IMR-90 (cell line): ENCODE measurements at regions not wholly inside any gene's neighbourhood (a gene's known extent, or its start where the extent isn't known, plus 50 kb on each side); places are given as distances from the start of the nearest gene placed in this dataset.

Source experiments
- ATAC-seq: fragments of 200-7000 bp; cut with Tn5 transposase; 2 replicates; pipeline ENCODE4 v1.9.1; 2020; ENCODE audit warnings: low read depth, mild to moderate bottlenecking, moderate library complexity
- BruUV-seq: library from RNA; stranded (reverse); fragments of 400-500 nt; replicated peaks from 2 replicates; lab custom pipeline; 2021; lab: Mats Ljungman, UMichigan
- CTCF ChIA-PET: fragments of 300-600 bp; formaldehyde crosslinking; extraction: SDS; loops from one replicate; lab custom pipeline; 2021; ENCODE audit warnings: antibody characterized with exemption; lab: Yijun Ruan, JAX
- POLR2A ChIA-PET: fragments of 300-600 bp; sonication (Branson Sonifier 250); formaldehyde crosslinking; loops from one replicate; lab custom pipeline; 2022; ENCODE audit warnings: antibody characterized with exemption; ENCODE audit not compliant: unreplicated experiment; lab: Charles Lee
- DNase-seq: peaks from one replicate; pipeline ENCODE4 v3.0.0; 2013
- H2AFZ ChIP-seq: replicated peaks from 2 replicates; pipeline ENCODE3; 2013; ENCODE audit warnings: low read length, mild to moderate bottlenecking; ENCODE audit not compliant: poor library complexity
- H2AK5ac ChIP-seq: 2 replicates; pipeline ENCODE4 v1.6.1; 2013; ENCODE audit warnings: low read depth, low read length, inconsistent platforms
- H2AK9ac ChIP-seq: replicated peaks from 2 replicates; pipeline ENCODE3; 2013; ENCODE audit warnings: mild to moderate bottlenecking, low read depth, low read length, moderate library complexity; ENCODE audit not compliant: poor library complexity
- H2BK120ac ChIP-seq: 2 replicates; pipeline ENCODE4 v1.6.1; 2013; ENCODE audit warnings: low read depth, low read length, inconsistent platforms
- H2BK15ac ChIP-seq: 3 replicates; pipeline ENCODE4 v1.6.1; 2013; ENCODE audit warnings: low read depth, low read length, inconsistent platforms
- H2BK20ac ChIP-seq: 2 replicates; pipeline ENCODE4 v1.6.1; 2013; ENCODE audit warnings: low read depth, mild to moderate bottlenecking, inconsistent platforms, low read length, moderate library complexity
- H2BK5ac ChIP-seq: 2 replicates; pipeline ENCODE4 v1.6.1; 2013; ENCODE audit warnings: mild to moderate bottlenecking, low read depth, low read length, inconsistent platforms; ENCODE audit not compliant: poor library complexity, severe bottlenecking
- H3K14ac ChIP-seq: replicated peaks from 2 replicates; pipeline ENCODE4 v1.6.1; 2013; ENCODE audit warnings: low read depth, low read length, inconsistent platforms
- H3K18ac ChIP-seq: 2 replicates; pipeline ENCODE4 v1.6.1; 2013; ENCODE audit warnings: low read depth, low read length, control low read depth
- H3K23ac ChIP-seq: 2 replicates; pipeline ENCODE4 v1.6.1; 2013; ENCODE audit warnings: low read depth, low read length, inconsistent platforms
- H3K27ac ChIP-seq: 2 replicates; pipeline ENCODE4 v1.5.1; 2013; ENCODE audit warnings: mild to moderate bottlenecking, control low read depth, low read length; ENCODE audit not compliant: insufficient read depth
- H3K27me3 ChIP-seq: 2 replicates; pipeline ENCODE4 v1.6.1; 2013; ENCODE audit warnings: low read length; ENCODE audit not compliant: control insufficient read depth, insufficient read depth
- H3K36me3 ChIP-seq: 2 replicates; pipeline ENCODE4 v1.6.1; 2013; ENCODE audit warnings: low read length, mixed read lengths; ENCODE audit not compliant: control insufficient read depth, insufficient read depth
- H3K4ac ChIP-seq: 2 replicates; pipeline ENCODE4 v1.6.1; 2013; ENCODE audit warnings: low read depth, low read length, inconsistent platforms
- H3K4me1 ChIP-seq: 2 replicates; pipeline ENCODE4 v1.6.1; 2013; ENCODE audit warnings: low read length, mixed read lengths; ENCODE audit not compliant: control insufficient read depth, insufficient read depth
- H3K4me2 ChIP-seq: 2 replicates; pipeline ENCODE4 v1.6.1; 2013; ENCODE audit warnings: low read depth, mild to moderate bottlenecking, control low read depth, low read length, moderate library complexity
- H3K4me3 ChIP-seq: 2 replicates; pipeline ENCODE4 v1.5.1; 2013; ENCODE audit warnings: low read depth, mild to moderate bottlenecking, control low read depth, low read length, moderate library complexity; ENCODE audit not compliant: insufficient read depth
- H3K56ac ChIP-seq: 2 replicates; pipeline ENCODE4 v1.6.1; 2013; ENCODE audit warnings: low read length, inconsistent platforms; ENCODE audit not compliant: insufficient read depth; ENCODE audit errors: extremely low read depth
- H3K79me1 ChIP-seq, 2 experiments: 2 replicates each; pipeline ENCODE4 v1.6.1; 2013; ENCODE audit warnings: low read length in 2 of 2, inconsistent platforms in 1 of 2, low read depth in 1 of 2
- H3K9ac ChIP-seq: 2 replicates; pipeline ENCODE4 v1.6.1; 2013; ENCODE audit warnings: low read depth, low read length, control low read depth
- H3K9me1 ChIP-seq: 2 replicates; pipeline ENCODE4 v1.6.1; 2013; ENCODE audit warnings: low read length, inconsistent platforms; ENCODE audit not compliant: insufficient read depth
- H3K9me3 ChIP-seq: 2 replicates; pipeline ENCODE4 v1.6.1; 2013; ENCODE audit warnings: low read length; ENCODE audit not compliant: control insufficient read depth, insufficient read depth
- H4K20me1 ChIP-seq: 2 replicates; pipeline ENCODE4 v1.6.1; 2013; ENCODE audit warnings: low read length, inconsistent platforms; ENCODE audit not compliant: insufficient read depth
- H4K5ac ChIP-seq: 2 replicates; pipeline ENCODE4 v1.6.1; 2013; ENCODE audit warnings: mild to moderate bottlenecking, low read depth, low read length, control low read depth
- H4K8ac ChIP-seq, 2 experiments: 2 replicates each; pipeline ENCODE4 v1.6.1; 2013; ENCODE audit warnings: low read depth in 2 of 2, low read length in 2 of 2, control low read depth in 1 of 2, inconsistent platforms in 1 of 2
- H4K91ac ChIP-seq: 2 replicates; pipeline ENCODE4 v1.6.1; 2013; ENCODE audit warnings: low read depth, low read length, inconsistent platforms; ENCODE audit not compliant: insufficient read depth
- BHLHE40 ChIP-seq: fragments of 150-350 bp; IDR thresholded peaks from 2 replicates; pipeline ENCODE4 v1.6.1; 2016; ENCODE audit warnings: mild to moderate bottlenecking, low read depth, low read length
- CEBPB ChIP-seq: IDR thresholded peaks from 2 replicates; pipeline ENCODE4 v1.6.1; 2012; ENCODE audit warnings: low read depth, low read length, improper control_type of control experiment
- CHD1 ChIP-seq: IDR thresholded peaks from 2 replicates; pipeline ENCODE4 v1.6.1; 2012; ENCODE audit warnings: low read depth, low read length, improper control_type of control experiment
- FOS ChIP-seq: fragments of 150-350 bp; IDR thresholded peaks from 2 replicates; pipeline ENCODE4 v1.6.1; 2016; ENCODE audit warnings: low read depth, low read length
- MAFK ChIP-seq: IDR thresholded peaks from 2 replicates; pipeline ENCODE4 v1.6.1; 2012; ENCODE audit warnings: low read depth, low read length, improper control_type of control experiment
- MAZ ChIP-seq: IDR thresholded peaks from 2 replicates; pipeline ENCODE4 v1.6.1; 2012; ENCODE audit warnings: low read depth, mild to moderate bottlenecking, low read length, improper control_type of control experiment, moderate library complexity, borderline replicate concordance
- MXI1 ChIP-seq: IDR thresholded peaks from 2 replicates; pipeline ENCODE4 v1.6.1; 2012; ENCODE audit warnings: low read depth, mild to moderate bottlenecking, low read length, moderate library complexity, borderline replicate concordance
- NFE2L2 ChIP-seq: fragments of 150-350 bp; IDR thresholded peaks from 2 replicates; pipeline ENCODE4 v1.6.1; 2016; ENCODE audit warnings: low read depth, mild to moderate bottlenecking, low read length
- POLR2A ChIP-seq: IDR thresholded peaks from 2 replicates; pipeline ENCODE4 v1.6.1; 2012; ENCODE audit warnings: mild to moderate bottlenecking, low read depth, low read length
- RAD21 ChIP-seq: IDR thresholded peaks from 2 replicates; pipeline ENCODE4 v1.6.1; 2012; ENCODE audit warnings: low read length, improper control_type of control experiment
- RCOR1 ChIP-seq: IDR thresholded peaks from 2 replicates; pipeline ENCODE4 v1.6.1; 2012; ENCODE audit warnings: mild to moderate bottlenecking, low read length, improper control_type of control experiment; ENCODE audit not compliant: insufficient replicate concordance
- RFX5 ChIP-seq: IDR thresholded peaks from 2 replicates; pipeline ENCODE4 v1.8.0; 2012; ENCODE audit warnings: low read depth, mild to moderate bottlenecking, low read length, moderate library complexity
- SMC3 ChIP-seq: fragments of 150-350 bp; IDR thresholded peaks from 2 replicates; pipeline ENCODE4 v1.6.1; 2016; ENCODE audit warnings: low read depth, mild to moderate bottlenecking, antibody characterized with exemption, low read length, moderate library complexity
- WGBS, 2 experiments: methylation state at CpG; one replicate each; pipeline versions ENCODE4 v1.1.5 to v1.1.7; 2013; ENCODE audit warnings: missing lambda C conversion rate in 2 of 2; ENCODE audit not compliant: insufficient read length in 1 of 2; ENCODE audit errors: extremely low coverage in 2 of 2; 5-methylcytosine and 5-hydroxymethylcytosine counted together
- dilution Hi-C: fragments of 300-500 bp; cut with HindIII; formaldehyde crosslinking; loops from one replicate; pipeline ENCODE4 v1.14.3; 2018; ENCODE audit warnings: low sequenced_read_pairs; ENCODE audit not compliant: unreplicated experiment
- in situ Hi-C: fragments of 300-500 bp; cut with MboI; formaldehyde crosslinking; loops from 3 replicates; pipeline ENCODE4 v1.14.3; 2019; ENCODE audit warnings: low sequenced_read_pairs, inconsistent platforms, mixed read lengths
- intact Hi-C: fragments of 100-400 bp; cut with micrococcal nuclease; formaldehyde crosslinking; loops from 2 replicates; pipeline ENCODE4 v1.10.0; 2022
- TF ChIP-seq, protein P1 (sequence below): conservative IDR thresholded peaks from 2 replicates; pipeline ENCODE4 v1.5.1; 2012; ENCODE audit warnings: mild to moderate bottlenecking, low read depth, low read length, improper control_type of control experiment
- TF ChIP-seq, protein P2 (sequence below): fragments of 150-350 bp; IDR thresholded peaks from 2 replicates; pipeline ENCODE4 v1.6.1; 2017; ENCODE audit warnings: mild to moderate bottlenecking, antibody characterized with exemption, low read length, low read depth
- TF ChIP-seq, protein P3 (sequence below): fragments of 150-350 bp; IDR thresholded peaks from 2 replicates; pipeline ENCODE4 v1.6.1; 2016; ENCODE audit warnings: low read depth, mild to moderate bottlenecking, low read length, moderate library complexity, borderline replicate concordance

DNA sequence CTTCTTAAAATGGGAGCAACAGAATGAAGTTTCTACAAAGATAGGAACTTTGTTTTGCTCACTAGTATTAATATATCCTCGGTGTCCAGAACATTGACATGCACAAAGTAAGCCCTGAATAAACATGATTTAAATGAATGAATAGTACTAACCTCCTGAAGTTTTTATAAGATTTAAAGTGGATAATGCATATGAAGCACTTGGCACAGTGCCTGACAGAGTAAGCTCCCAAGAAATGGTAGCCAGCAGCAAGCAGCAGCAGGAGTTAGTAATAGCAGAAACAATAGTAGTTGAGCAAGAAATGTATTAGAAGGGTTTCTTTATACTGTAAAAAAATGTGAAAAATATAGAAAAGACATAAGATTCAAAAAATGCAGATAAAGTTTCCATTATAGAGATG is 258.1 kb upstream of the C1orf87 start:
- no peak overlapping the region for H3K27ac ChIP-seq
- DNase-seq, result no peak
- in situ Hi-C loops, result no loop called here
- ChIA-PET POLR2A (no interaction called here), CTCF (interaction anchor here (0.6 kb wide), 1 partner anchor 1293 kb away, joined by 3 read pairs; no protein-coding TSS in a partner anchor)
- no peak overlapping the region for H2BK120ac ChIP-seq
- H3K4me2 ChIP-seq, result no peak overlapping the region
- TF ChIP-seq MAZ (no peak), CEBPB (no peak), MAFK (no peak), NFE2L2 (no peak), FOS (no peak), SMC3 (no peak), MXI1 (no peak), BHLHE40 (no peak), RFX5 (no peak), RAD21 (no peak), RCOR1 (no peak), POLR2A (no peak), CHD1 (no peak)
- TF ChIP-seq, protein P1, sequence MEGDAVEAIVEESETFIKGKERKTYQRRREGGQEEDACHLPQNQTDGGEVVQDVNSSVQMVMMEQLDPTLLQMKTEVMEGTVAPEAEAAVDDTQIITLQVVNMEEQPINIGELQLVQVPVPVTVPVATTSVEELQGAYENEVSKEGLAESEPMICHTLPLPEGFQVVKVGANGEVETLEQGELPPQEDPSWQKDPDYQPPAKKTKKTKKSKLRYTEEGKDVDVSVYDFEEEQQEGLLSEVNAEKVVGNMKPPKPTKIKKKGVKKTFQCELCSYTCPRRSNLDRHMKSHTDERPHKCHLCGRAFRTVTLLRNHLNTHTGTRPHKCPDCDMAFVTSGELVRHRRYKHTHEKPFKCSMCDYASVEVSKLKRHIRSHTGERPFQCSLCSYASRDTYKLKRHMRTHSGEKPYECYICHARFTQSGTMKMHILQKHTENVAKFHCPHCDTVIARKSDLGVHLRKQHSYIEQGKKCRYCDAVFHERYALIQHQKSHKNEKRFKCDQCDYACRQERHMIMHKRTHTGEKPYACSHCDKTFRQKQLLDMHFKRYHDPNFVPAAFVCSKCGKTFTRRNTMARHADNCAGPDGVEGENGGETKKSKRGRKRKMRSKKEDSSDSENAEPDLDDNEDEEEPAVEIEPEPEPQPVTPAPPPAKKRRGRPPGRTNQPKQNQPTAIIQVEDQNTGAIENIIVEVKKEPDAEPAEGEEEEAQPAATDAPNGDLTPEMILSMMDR, result no peak
- TF ChIP-seq, protein P2, sequence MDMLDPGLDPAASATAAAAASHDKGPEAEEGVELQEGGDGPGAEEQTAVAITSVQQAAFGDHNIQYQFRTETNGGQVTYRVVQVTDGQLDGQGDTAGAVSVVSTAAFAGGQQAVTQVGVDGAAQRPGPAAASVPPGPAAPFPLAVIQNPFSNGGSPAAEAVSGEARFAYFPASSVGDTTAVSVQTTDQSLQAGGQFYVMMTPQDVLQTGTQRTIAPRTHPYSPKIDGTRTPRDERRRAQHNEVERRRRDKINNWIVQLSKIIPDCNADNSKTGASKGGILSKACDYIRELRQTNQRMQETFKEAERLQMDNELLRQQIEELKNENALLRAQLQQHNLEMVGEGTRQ, result no peak
- TF ChIP-seq, protein P3, sequence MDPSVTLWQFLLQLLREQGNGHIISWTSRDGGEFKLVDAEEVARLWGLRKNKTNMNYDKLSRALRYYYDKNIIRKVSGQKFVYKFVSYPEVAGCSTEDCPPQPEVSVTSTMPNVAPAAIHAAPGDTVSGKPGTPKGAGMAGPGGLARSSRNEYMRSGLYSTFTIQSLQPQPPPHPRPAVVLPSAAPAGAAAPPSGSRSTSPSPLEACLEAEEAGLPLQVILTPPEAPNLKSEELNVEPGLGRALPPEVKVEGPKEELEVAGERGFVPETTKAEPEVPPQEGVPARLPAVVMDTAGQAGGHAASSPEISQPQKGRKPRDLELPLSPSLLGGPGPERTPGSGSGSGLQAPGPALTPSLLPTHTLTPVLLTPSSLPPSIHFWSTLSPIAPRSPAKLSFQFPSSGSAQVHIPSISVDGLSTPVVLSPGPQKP, result no peak
- no CpG with 5 or more reads among the region's 1 CpG for WGBS, 2 experiments
- H3K18ac ChIP-seq, result no peak overlapping the region
- no peak overlapping the region for H3K4ac ChIP-seq
- peaks cover 3% of the 10 kb centered on the region; the same call in 1 of the 2 replicates for H3K9me3 ChIP-seq
- H3K9me1 ChIP-seq, result no peaks in the 10 kb centered on the region
- no peak overlapping the region for H3K14ac ChIP-seq
- H4K8ac ChIP-seq, result no peak overlapping the region
- intact Hi-C loops, result no loop called here
- no peak overlapping the region for H3K23ac ChIP-seq
- no peak overlapping the region for H2BK15ac ChIP-seq
- H2AFZ ChIP-seq, result no peak overlapping the region
- no peak overlapping the region for H2BK5ac ChIP-seq
- H4K5ac ChIP-seq, result no peak overlapping the region
- H2AK5ac ChIP-seq, result no peak overlapping the region
- H2AK9ac ChIP-seq, result no peak overlapping the region
- H2BK20ac ChIP-seq, result no peak overlapping the region
- no peak overlapping the region for H3K4me3 ChIP-seq
- H3K56ac ChIP-seq, result no peak overlapping the region
- no peaks in the 10 kb centered on the region for H3K36me3 ChIP-seq
- no peak overlapping the region for H3K9ac ChIP-seq
- H3K4me1 ChIP-seq, result no peaks in the 10 kb centered on the region
- no peaks in the 10 kb centered on the region for H3K79me1 ChIP-seq
- dilution Hi-C loops, result no loop called here
- ATAC-seq, result no peak
- BruUV-seq, result no TSS peak
- H4K20me1 ChIP-seq, result no peaks in the 10 kb centered on the region
- H3K27me3 ChIP-seq, result no peaks in the 10 kb centered on the region
- no peak overlapping the region for H4K91ac ChIP-seq
